OCI-LY7 (cell line): ENCODE measurements at regions not wholly inside any gene's neighbourhood (a gene's known extent, or its start where the extent isn't known, plus 50 kb on each side); places are given as distances from the start of the nearest gene placed in this dataset.

Experiments used
- BruUV-seq: library from RNA; stranded (reverse); fragments of 400-500 nt; replicated peaks from 2 replicates; lab custom pipeline; 2021; lab: Mats Ljungman, UMichigan
- CTCF ChIA-PET: fragments of 300-600 bp; sonication (Branson Sonifier 250); formaldehyde crosslinking; loops from one replicate; lab custom pipeline; 2022; ENCODE audit warnings: antibody characterized with exemption; ENCODE audit not compliant: unreplicated experiment; lab: Charles Lee
- POLR2A ChIA-PET: fragments of 300-600 bp; sonication (Branson Sonifier 250); formaldehyde crosslinking; loops from one replicate; lab custom pipeline; 2022; ENCODE audit warnings: antibody characterized with exemption; lab: Charles Lee
- DNase-seq: peaks from one replicate; pipeline ENCODE4 v3.0.0-alpha.2; 2015; ENCODE audit warnings: low spot score
- H2AFZ ChIP-seq: fragments of 200-600 bp; sonication (generic), shearing (Covaris generic); 2 replicates; pipeline ENCODE4 v1.6.1; 2014; ENCODE audit warnings: mild to moderate bottlenecking, antibody characterized with exemption, low read length, moderate library complexity
- H3K27ac ChIP-seq: fragments of 200-600 bp; sonication (generic); 2 replicates; pipeline ENCODE4 v1.5.1; 2014; ENCODE audit warnings: mixed run types, low read depth, mild to moderate bottlenecking, moderate library complexity, low read length, inconsistent platforms; ENCODE audit not compliant: poor library complexity, severe bottlenecking
- H3K36me3 ChIP-seq: fragments of 200-600 bp; sonication (generic); 2 replicates; pipeline ENCODE4 v1.6.1; 2014; ENCODE audit warnings: mild to moderate bottlenecking, antibody characterized with exemption, low read length, moderate library complexity, mixed read lengths; ENCODE audit not compliant: insufficient read depth
- H3K4me1 ChIP-seq: fragments of 200-600 bp; sonication (generic); 2 replicates; pipeline ENCODE4 v1.5.1; 2014; ENCODE audit warnings: mild to moderate bottlenecking, low read length; ENCODE audit not compliant: insufficient read depth, poor library complexity, severe bottlenecking
- H3K4me2 ChIP-seq: fragments of 200-600 bp; sonication (generic); 2 replicates; pipeline ENCODE4 v1.6.1; 2014; ENCODE audit warnings: mild to moderate bottlenecking, low read length
- H3K4me3 ChIP-seq: fragments of 200-600 bp; sonication (generic); 2 replicates; pipeline ENCODE4 v1.5.1; 2014; ENCODE audit warnings: mild to moderate bottlenecking, low read depth, low read length; ENCODE audit not compliant: poor library complexity, severe bottlenecking
- H3K79me2 ChIP-seq: fragments of 200-600 bp; sonication (generic); 2 replicates; pipeline ENCODE4 v1.6.1; 2016; ENCODE audit warnings: low read depth, mild to moderate bottlenecking, low read length, moderate library complexity, mixed read lengths; ENCODE audit not compliant: insufficient read depth
- H3K9me2 ChIP-seq: fragments of 200-600 bp; sonication (generic); 2 replicates; pipeline ENCODE4 v1.6.1; 2016; ENCODE audit warnings: mild to moderate bottlenecking, low read length, mixed read lengths; ENCODE audit not compliant: insufficient read depth
- H3K9me3 ChIP-seq: fragments of 200-600 bp; sonication (generic); 2 replicates; pipeline ENCODE4 v1.6.1; 2014; ENCODE audit warnings: mild to moderate bottlenecking, mixed run types, low read length, mixed read lengths
- H4K20me1 ChIP-seq: fragments of 200-600 bp; sonication (generic); 2 replicates; pipeline ENCODE4 v1.6.1; 2014; ENCODE audit warnings: mild to moderate bottlenecking, antibody characterized with exemption, low read length, moderate library complexity, mixed read lengths; ENCODE audit not compliant: insufficient read depth
- CTCF ChIP-seq: fragments of 200-600 bp; sonication (generic); conservative IDR thresholded peaks from 2 replicates; pipeline ENCODE4 v1.5.1; 2014; ENCODE audit warnings: mild to moderate bottlenecking, antibody characterized with exemption, low read length, moderate library complexity, mixed read lengths
- EZH2phosphoT487 ChIP-seq: fragments of 200-600 bp; sonication (generic); IDR thresholded peaks from 2 replicates; pipeline ENCODE4 v1.6.1; 2018; ENCODE audit warnings: low read depth, borderline replicate concordance, mild to moderate bottlenecking, mixed run types, antibody characterized with exemption, low read length, moderate library complexity, mixed read lengths
- intact Hi-C: fragments of 100-400 bp; cut with micrococcal nuclease; formaldehyde crosslinking; loops from one replicate; pipeline ENCODE4 v1.10.0; 2022; ENCODE audit not compliant: unreplicated experiment

GRCh38 chr2:15765686-15766302, 174.1 kb downstream of the DDX1 start:
- BruUV-seq: no TSS peak
- no peaks in the 10 kb centered on the region for H3K4me1 ChIP-seq
- intact Hi-C loops: no loop called here
- H3K9me2 ChIP-seq: no peaks in the 10 kb centered on the region
- H3K36me3 ChIP-seq: no peaks in the 10 kb centered on the region
- CTCF ChIA-PET: no interaction called here
- POLR2A ChIA-PET: no interaction called here
- no peak for DNase-seq
- no peaks in the 10 kb centered on the region for H3K79me2 ChIP-seq
- no peaks in the 10 kb centered on the region for H3K9me3 ChIP-seq
- H3K27ac ChIP-seq: no peak overlapping the region
- no peaks in the 10 kb centered on the region for H4K20me1 ChIP-seq
- H2AFZ ChIP-seq: no peak overlapping the region
- no peak overlapping the region for H3K4me3 ChIP-seq
- TF ChIP-seq CTCF (no peak), EZH2phosphoT487 (no peak)
- H3K4me2 ChIP-seq: no peak overlapping the region

GRCh38 chr2:15766303-15766861, 174.0 kb upstream of the MYCN start:
- intact Hi-C loops: no loop called here
- Histone ChIP-seq H3K4me1 (no peaks in the 10 kb centered on the region), H3K9me2 (no peaks in the 10 kb centered on the region), H3K4me2 (no peak overlapping the region), H3K9me3 (no peaks in the 10 kb centered on the region), H3K36me3 (no peaks in the 10 kb centered on the region), H2AFZ (no peak overlapping the region), H3K4me3 (no peak overlapping the region), H4K20me1 (no peaks in the 10 kb centered on the region), H3K79me2 (no peaks in the 10 kb centered on the region), H3K27ac (no peak overlapping the region)
- POLR2A ChIA-PET: no interaction called here
- TF ChIP-seq EZH2phosphoT487: no peak
- no peak for TF ChIP-seq CTCF
- CTCF ChIA-PET: no interaction called here
- no peak for DNase-seq
- no TSS peak for BruUV-seq

- POLR2A ChIA-PET: interaction anchor here (0.7 kb wide), 1 partner anchor 957 kb away, joined by 3 read pairs; no protein-coding TSS in a partner anchor
- intact Hi-C loops: no loop called here
- Histone ChIP-seq H3K9me2 (no peaks in the 10 kb centered on the region), H3K4me3 (no peak overlapping the region), H3K79me2 (no peaks in the 10 kb centered on the region), H2AFZ (no peak overlapping the region), H3K9me3 (no peaks in the 10 kb centered on the region), H3K4me1 (no peaks in the 10 kb centered on the region), H3K4me2 (no peak overlapping the region), H3K27ac (no peak overlapping the region), H3K36me3 (no peaks in the 10 kb centered on the region), H4K20me1 (no peaks in the 10 kb centered on the region)
- no peak for DNase-seq
- CTCF ChIA-PET: no interaction called here
- TF ChIP-seq CTCF (no peak), EZH2phosphoT487 (no peak)
- no TSS peak for BruUV-seq
These were observed 173.3 kb upstream of the MYCN start for GRCh38 chr2:15766911-15767597.
